H9 (cell line): ENCODE measurements at regions not wholly inside any gene's neighbourhood (a gene's known extent, or its start where the extent isn't known, plus 50 kb on each side); places are given as distances from the start of the nearest gene placed in this dataset.

Experiments
- DNase-seq: peaks from one replicate; pipeline ENCODE4 v3.0.0-alpha.2; 2017
- H2AFZ ChIP-seq: one replicate; pipeline ENCODE4 v1.6.1; 2013; ENCODE audit warnings: mild to moderate bottlenecking, low read length, control low read depth, moderate library complexity
- H2AK5ac ChIP-seq: 2 replicates; pipeline ENCODE4 v1.6.1; 2013; ENCODE audit warnings: low read length, control low read depth, mixed read lengths; ENCODE audit not compliant: insufficient read length
- H2BK120ac ChIP-seq: one replicate; pipeline ENCODE4 v1.6.1; 2013; ENCODE audit warnings: low read depth, mild to moderate bottlenecking, low read length, control low read depth, inconsistent platforms; ENCODE audit not compliant: poor library complexity, severe bottlenecking
- H2BK12ac ChIP-seq: 2 replicates; pipeline ENCODE4 v1.6.1; 2013; ENCODE audit warnings: low read length, control low read depth, mixed read lengths, low read depth; ENCODE audit not compliant: insufficient read length
- H2BK15ac ChIP-seq: 2 replicates; pipeline ENCODE4 v1.6.1; 2013; ENCODE audit warnings: low read depth, low read length, control low read depth
- H2BK20ac ChIP-seq: one replicate; pipeline ENCODE4 v1.6.1; 2013; ENCODE audit warnings: low read depth, mild to moderate bottlenecking, low read length, control low read depth, inconsistent platforms; ENCODE audit not compliant: poor library complexity, severe bottlenecking
- H2BK5ac ChIP-seq: 2 replicates; pipeline ENCODE4 v1.6.1; 2013; ENCODE audit warnings: low read length, control low read depth, mixed read lengths; ENCODE audit not compliant: insufficient read length
- H3K14ac ChIP-seq: 2 replicates; pipeline ENCODE4 v1.6.1; 2013; ENCODE audit warnings: low read length, control low read depth; ENCODE audit not compliant: insufficient read depth
- H3K18ac ChIP-seq: 2 replicates; pipeline ENCODE4 v1.6.1; 2013; ENCODE audit warnings: low read depth, mild to moderate bottlenecking, mixed read lengths, low read length, control low read depth; ENCODE audit not compliant: insufficient read length
- H3K23ac ChIP-seq: 2 replicates; pipeline ENCODE4 v1.6.1; 2013; ENCODE audit warnings: low read length, control low read depth, mixed read lengths, low read depth; ENCODE audit not compliant: insufficient read length
- H3K23me2 ChIP-seq: 2 replicates; pipeline ENCODE4 v1.6.1; 2013; ENCODE audit warnings: low read depth, mild to moderate bottlenecking, mixed read lengths, low read length, control low read depth; ENCODE audit not compliant: insufficient read length, poor library complexity, severe bottlenecking
- H3K27ac ChIP-seq: 2 replicates; pipeline ENCODE4 v1.5.1; 2013; ENCODE audit warnings: low read length, control low read depth, mixed read lengths, low read depth; ENCODE audit not compliant: insufficient read length
- H3K27me3 ChIP-seq: 2 replicates; pipeline ENCODE4 v1.6.1; 2013; ENCODE audit warnings: low read length, control low read depth, inconsistent platforms; ENCODE audit not compliant: insufficient read depth
- H3K4ac ChIP-seq: 2 replicates; pipeline ENCODE4 v1.6.1; 2013; ENCODE audit warnings: low read depth, mild to moderate bottlenecking, control low read depth, inconsistent platforms, low read length, moderate library complexity
- H3K4me1 ChIP-seq: 2 replicates; pipeline ENCODE4 v1.6.1; 2013; ENCODE audit warnings: low read length, control low read depth, inconsistent platforms; ENCODE audit not compliant: insufficient read depth
- H3K4me2 ChIP-seq: 2 replicates; pipeline ENCODE4 v1.6.1; 2013; ENCODE audit warnings: low read length, control low read depth, mixed read lengths; ENCODE audit not compliant: insufficient read length, insufficient read depth
- H3K56ac ChIP-seq: 2 replicates; pipeline ENCODE4 v1.6.1; 2013; ENCODE audit warnings: low read depth, mild to moderate bottlenecking, mixed read lengths, low read length, control low read depth; ENCODE audit not compliant: insufficient read length
- H3K79me1 ChIP-seq: 2 replicates; pipeline ENCODE4 v1.6.1; 2013; ENCODE audit warnings: low read depth, mild to moderate bottlenecking, moderate library complexity, low read length, control low read depth, inconsistent platforms; ENCODE audit not compliant: insufficient read depth, poor library complexity, severe bottlenecking
- H3K79me2 ChIP-seq: 2 replicates; pipeline ENCODE4 v1.6.1; 2013; ENCODE audit warnings: low read length, control low read depth, inconsistent platforms; ENCODE audit not compliant: insufficient read depth
- H3K9ac ChIP-seq: 2 replicates; pipeline ENCODE4 v1.6.1; 2013; ENCODE audit warnings: low read length, control low read depth, mixed read lengths; ENCODE audit not compliant: insufficient read length; ENCODE audit errors: extremely low read depth
- H3K9me3 ChIP-seq: one replicate; pipeline ENCODE4 v1.6.1; 2013; ENCODE audit warnings: low read depth, low read length, inconsistent platforms; ENCODE audit not compliant: control insufficient read depth
- H3T11ph ChIP-seq: one replicate; pipeline ENCODE4 v1.6.1; 2013; ENCODE audit warnings: mild to moderate bottlenecking, low read length, control low read depth, inconsistent platforms
- H4K20me1 ChIP-seq: one replicate; pipeline ENCODE4 v1.6.1; 2013; ENCODE audit not compliant: control insufficient read depth, insufficient read length, insufficient read depth
- H4K5ac ChIP-seq: 2 replicates; pipeline ENCODE4 v1.6.1; 2013; ENCODE audit warnings: low read depth, mild to moderate bottlenecking, mixed read lengths, low read length, control low read depth; ENCODE audit not compliant: insufficient read length
- H4K8ac ChIP-seq: replicated peaks from 2 replicates; pipeline ENCODE4 v1.6.1; 2013; ENCODE audit warnings: low read length, control low read depth, mixed read lengths, low read depth; ENCODE audit not compliant: insufficient read length
- H4K91ac ChIP-seq: 2 replicates; pipeline ENCODE4 v1.6.1; 2013; ENCODE audit warnings: low read depth, mild to moderate bottlenecking, moderate library complexity, mixed read lengths, low read length, control low read depth; ENCODE audit not compliant: insufficient read length
- H3K27ac Mint-ChIP-seq, 3 experiments: 2 replicates in 2 of 3; 3 replicates in 1 of 3; pipeline ENCODE4 v1.8.0; 2020 to 2021; ENCODE audit warnings: mixed read lengths in 3 of 3, mild to moderate bottlenecking in 1 of 3, moderate library complexity in 1 of 3
- H3K27me3 Mint-ChIP-seq: 2 replicates; pipeline ENCODE4 v1.8.0; 2021; ENCODE audit warnings: low read depth, mild to moderate bottlenecking, moderate library complexity, mixed read lengths
- H3K36me3 Mint-ChIP-seq, 3 experiments: 2 replicates in 2 of 3; 3 replicates in 1 of 3; pipeline ENCODE4 v1.8.0; 2020 to 2021; ENCODE audit warnings: low read depth in 3 of 3, mixed read lengths in 3 of 3; ENCODE audit not compliant: insufficient read depth in 1 of 3
- H3K4me1 Mint-ChIP-seq, 2 experiments: 2 replicates each; pipeline ENCODE4 v1.8.0; 2020; ENCODE audit warnings: mixed read lengths in 2 of 2
- H3K4me3 Mint-ChIP-seq, 2 experiments: 2 replicates in 1 of 2; 3 replicates in 1 of 2; pipeline ENCODE4 v1.8.0; 2020 to 2021; ENCODE audit warnings: mild to moderate bottlenecking in 2 of 2, mixed read lengths in 2 of 2, moderate library complexity in 1 of 2
- H3K9me3 Mint-ChIP-seq, 2 experiments: 2 replicates in 1 of 2; 3 replicates in 1 of 2; pipeline ENCODE4 v1.8.0; 2020; ENCODE audit warnings: mild to moderate bottlenecking in 2 of 2, mixed read lengths in 2 of 2, moderate library complexity in 1 of 2
- WGBS: extraction: QIAGEN DNeasy Blood & Tissue Kit; methylation state at CpG from one replicate; pipeline ENCODE4 v1.1.7; 2013; ENCODE audit warnings: missing lambda C conversion rate, low lambda C conversion rate, mixed read lengths; ENCODE audit not compliant: insufficient read length; ENCODE audit errors: extremely low coverage; 5-methylcytosine and 5-hydroxymethylcytosine counted together
- TF ChIP-seq, protein P1 (sequence below): fragments of 200-600 bp; sonication (generic); conservative IDR thresholded peaks from 3 replicates; pipeline ENCODE4 v1.8.0; 2021; ENCODE audit warnings: antibody characterized with exemption, mild to moderate bottlenecking

- H3K4me2 ChIP-seq, result no peak overlapping the region
- DNase-seq, result no peak
- H3K36me3 Mint-ChIP-seq, result peaks cover 10 to 35% (median 21%) of the 10 kb centered on the region in 3 experiments
- peaks cover 20 to 25% of the 10 kb centered on the region in 2 experiments for H3K9me3 Mint-ChIP-seq
- H4K5ac ChIP-seq, result no peak overlapping the region
- H3T11ph ChIP-seq, result no peak overlapping the region
- WGBS, result no CpG with 5 or more reads among the region's 7 CpGs
- no peaks in the 10 kb centered on the region for H3K27me3 ChIP-seq
- H3K27me3 Mint-ChIP-seq, result no peaks in the 10 kb centered on the region
- no peak overlapping the region for H2BK15ac ChIP-seq
- no peak overlapping the region for H3K56ac ChIP-seq
- no peak overlapping the region for H4K8ac ChIP-seq
- no peak overlapping the region for H3K27ac ChIP-seq
- H2BK120ac ChIP-seq, result no peak overlapping the region
- no peaks in the 10 kb centered on the region; the same call in 1 of the 2 replicates for H3K4me1 ChIP-seq
- TF ChIP-seq, protein P1, sequence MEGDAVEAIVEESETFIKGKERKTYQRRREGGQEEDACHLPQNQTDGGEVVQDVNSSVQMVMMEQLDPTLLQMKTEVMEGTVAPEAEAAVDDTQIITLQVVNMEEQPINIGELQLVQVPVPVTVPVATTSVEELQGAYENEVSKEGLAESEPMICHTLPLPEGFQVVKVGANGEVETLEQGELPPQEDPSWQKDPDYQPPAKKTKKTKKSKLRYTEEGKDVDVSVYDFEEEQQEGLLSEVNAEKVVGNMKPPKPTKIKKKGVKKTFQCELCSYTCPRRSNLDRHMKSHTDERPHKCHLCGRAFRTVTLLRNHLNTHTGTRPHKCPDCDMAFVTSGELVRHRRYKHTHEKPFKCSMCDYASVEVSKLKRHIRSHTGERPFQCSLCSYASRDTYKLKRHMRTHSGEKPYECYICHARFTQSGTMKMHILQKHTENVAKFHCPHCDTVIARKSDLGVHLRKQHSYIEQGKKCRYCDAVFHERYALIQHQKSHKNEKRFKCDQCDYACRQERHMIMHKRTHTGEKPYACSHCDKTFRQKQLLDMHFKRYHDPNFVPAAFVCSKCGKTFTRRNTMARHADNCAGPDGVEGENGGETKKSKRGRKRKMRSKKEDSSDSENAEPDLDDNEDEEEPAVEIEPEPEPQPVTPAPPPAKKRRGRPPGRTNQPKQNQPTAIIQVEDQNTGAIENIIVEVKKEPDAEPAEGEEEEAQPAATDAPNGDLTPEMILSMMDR, result no peak
- no peak overlapping the region for H3K18ac ChIP-seq
- H2AFZ ChIP-seq, result no peak overlapping the region
- peak overlapping the region in 2 of 3 experiments; percentile 29 to 74; a peak in 3 of 7 replicates for H3K27ac Mint-ChIP-seq
- no peaks in the 10 kb centered on the region for H3K9me3 ChIP-seq
- H2BK12ac ChIP-seq, result no peak overlapping the region
- no peaks in the 10 kb centered on the region for H3K23me2 ChIP-seq
- H2BK20ac ChIP-seq, result no peak overlapping the region
- H3K14ac ChIP-seq, result no peak overlapping the region
- no peaks in the 10 kb centered on the region for H3K79me2 ChIP-seq
- no peaks in the 10 kb centered on the region for H3K79me1 ChIP-seq
- no peak overlapping the region for H4K91ac ChIP-seq
- no peak overlapping the region for H3K4ac ChIP-seq
- no peak overlapping the region for H2AK5ac ChIP-seq
- no peak overlapping the region for H3K23ac ChIP-seq
- no peak overlapping the region for H3K4me3 Mint-ChIP-seq
- no peaks in the 10 kb centered on the region for H4K20me1 ChIP-seq
- H3K4me1 Mint-ChIP-seq, result peaks cover 5 to 10% of the 10 kb centered on the region in 2 experiments; a peak in 2 of 4 replicates
- H2BK5ac ChIP-seq, result no peak overlapping the region
- H3K9ac ChIP-seq, result no peak overlapping the region
Measured at GRCh38 chr4:136241221-136241986, 1290.9 kb downstream of the PCDH18 start.
